IMR-90 (cell line): ENCODE measurements at regions not wholly inside any gene's neighbourhood (a gene's known extent, or its start where the extent isn't known, plus 50 kb on each side); places are given as distances from the start of the nearest gene placed in this dataset.
"Not testable (repeated sequence)": the region's sequence is repeated elsewhere in the genome, so short reads cannot be mapped to it uniquely, and the experiment has no call there.

Experiments
- ATAC-seq: fragments of 200-7000 bp; cut with Tn5 transposase; 2 replicates; pipeline ENCODE4 v1.9.1; 2020; ENCODE audit warnings: low read depth, mild to moderate bottlenecking, moderate library complexity
- BruUV-seq: library from RNA; stranded (reverse); fragments of 400-500 nt; replicated peaks from 2 replicates; lab custom pipeline; 2021; lab: Mats Ljungman, UMichigan
- CTCF ChIA-PET: fragments of 300-600 bp; formaldehyde crosslinking; extraction: SDS; loops from one replicate; lab custom pipeline; 2021; ENCODE audit warnings: antibody characterized with exemption; lab: Yijun Ruan, JAX
- POLR2A ChIA-PET: fragments of 300-600 bp; sonication (Branson Sonifier 250); formaldehyde crosslinking; loops from one replicate; lab custom pipeline; 2022; ENCODE audit warnings: antibody characterized with exemption; ENCODE audit not compliant: unreplicated experiment; lab: Charles Lee
- DNase-seq: peaks from one replicate; pipeline ENCODE4 v3.0.0; 2013
- H2AFZ ChIP-seq: replicated peaks from 2 replicates; pipeline ENCODE3; 2013; ENCODE audit warnings: low read length, mild to moderate bottlenecking; ENCODE audit not compliant: poor library complexity
- H2AK5ac ChIP-seq: 2 replicates; pipeline ENCODE4 v1.6.1; 2013; ENCODE audit warnings: low read depth, low read length, inconsistent platforms
- H2AK9ac ChIP-seq: replicated peaks from 2 replicates; pipeline ENCODE3; 2013; ENCODE audit warnings: mild to moderate bottlenecking, low read depth, low read length, moderate library complexity; ENCODE audit not compliant: poor library complexity
- H2BK120ac ChIP-seq: 2 replicates; pipeline ENCODE4 v1.6.1; 2013; ENCODE audit warnings: low read depth, low read length, inconsistent platforms
- H2BK15ac ChIP-seq: 3 replicates; pipeline ENCODE4 v1.6.1; 2013; ENCODE audit warnings: low read depth, low read length, inconsistent platforms
- H2BK20ac ChIP-seq: 2 replicates; pipeline ENCODE4 v1.6.1; 2013; ENCODE audit warnings: low read depth, mild to moderate bottlenecking, inconsistent platforms, low read length, moderate library complexity
- H2BK5ac ChIP-seq: 2 replicates; pipeline ENCODE4 v1.6.1; 2013; ENCODE audit warnings: mild to moderate bottlenecking, low read depth, low read length, inconsistent platforms; ENCODE audit not compliant: poor library complexity, severe bottlenecking
- H3K14ac ChIP-seq: replicated peaks from 2 replicates; pipeline ENCODE4 v1.6.1; 2013; ENCODE audit warnings: low read depth, low read length, inconsistent platforms
- H3K18ac ChIP-seq: 2 replicates; pipeline ENCODE4 v1.6.1; 2013; ENCODE audit warnings: low read depth, low read length, control low read depth
- H3K23ac ChIP-seq: 2 replicates; pipeline ENCODE4 v1.6.1; 2013; ENCODE audit warnings: low read depth, low read length, inconsistent platforms
- H3K27ac ChIP-seq: 2 replicates; pipeline ENCODE4 v1.5.1; 2013; ENCODE audit warnings: mild to moderate bottlenecking, control low read depth, low read length; ENCODE audit not compliant: insufficient read depth
- H3K27me3 ChIP-seq: 2 replicates; pipeline ENCODE4 v1.6.1; 2013; ENCODE audit warnings: low read length; ENCODE audit not compliant: control insufficient read depth, insufficient read depth
- H3K36me3 ChIP-seq: 2 replicates; pipeline ENCODE4 v1.6.1; 2013; ENCODE audit warnings: low read length, mixed read lengths; ENCODE audit not compliant: control insufficient read depth, insufficient read depth
- H3K4ac ChIP-seq: 2 replicates; pipeline ENCODE4 v1.6.1; 2013; ENCODE audit warnings: low read depth, low read length, inconsistent platforms
- H3K4me1 ChIP-seq: 2 replicates; pipeline ENCODE4 v1.6.1; 2013; ENCODE audit warnings: low read length, mixed read lengths; ENCODE audit not compliant: control insufficient read depth, insufficient read depth
- H3K4me2 ChIP-seq: 2 replicates; pipeline ENCODE4 v1.6.1; 2013; ENCODE audit warnings: low read depth, mild to moderate bottlenecking, control low read depth, low read length, moderate library complexity
- H3K4me3 ChIP-seq: 2 replicates; pipeline ENCODE4 v1.5.1; 2013; ENCODE audit warnings: low read depth, mild to moderate bottlenecking, control low read depth, low read length, moderate library complexity; ENCODE audit not compliant: insufficient read depth
- H3K56ac ChIP-seq: 2 replicates; pipeline ENCODE4 v1.6.1; 2013; ENCODE audit warnings: low read length, inconsistent platforms; ENCODE audit not compliant: insufficient read depth; ENCODE audit errors: extremely low read depth
- H3K79me1 ChIP-seq, 2 experiments: 2 replicates each; pipeline ENCODE4 v1.6.1; 2013; ENCODE audit warnings: low read length in 2 of 2, inconsistent platforms in 1 of 2, low read depth in 1 of 2
- H3K9ac ChIP-seq: 2 replicates; pipeline ENCODE4 v1.6.1; 2013; ENCODE audit warnings: low read depth, low read length, control low read depth
- H3K9me1 ChIP-seq: 2 replicates; pipeline ENCODE4 v1.6.1; 2013; ENCODE audit warnings: low read length, inconsistent platforms; ENCODE audit not compliant: insufficient read depth
- H3K9me3 ChIP-seq: 2 replicates; pipeline ENCODE4 v1.6.1; 2013; ENCODE audit warnings: low read length; ENCODE audit not compliant: control insufficient read depth, insufficient read depth
- H4K20me1 ChIP-seq: 2 replicates; pipeline ENCODE4 v1.6.1; 2013; ENCODE audit warnings: low read length, inconsistent platforms; ENCODE audit not compliant: insufficient read depth
- H4K5ac ChIP-seq: 2 replicates; pipeline ENCODE4 v1.6.1; 2013; ENCODE audit warnings: mild to moderate bottlenecking, low read depth, low read length, control low read depth
- H4K8ac ChIP-seq, 2 experiments: 2 replicates each; pipeline ENCODE4 v1.6.1; 2013; ENCODE audit warnings: low read depth in 2 of 2, low read length in 2 of 2, control low read depth in 1 of 2, inconsistent platforms in 1 of 2
- H4K91ac ChIP-seq: 2 replicates; pipeline ENCODE4 v1.6.1; 2013; ENCODE audit warnings: low read depth, low read length, inconsistent platforms; ENCODE audit not compliant: insufficient read depth
- MAFK ChIP-seq: IDR thresholded peaks from 2 replicates; pipeline ENCODE4 v1.6.1; 2012; ENCODE audit warnings: low read depth, low read length, improper control_type of control experiment
- WGBS, 2 experiments: methylation state at CpG; one replicate each; pipeline versions ENCODE4 v1.1.5 to v1.1.7; 2013; ENCODE audit warnings: missing lambda C conversion rate in 2 of 2; ENCODE audit not compliant: insufficient read length in 1 of 2; ENCODE audit errors: extremely low coverage in 2 of 2; 5-methylcytosine and 5-hydroxymethylcytosine counted together
- dilution Hi-C: fragments of 300-500 bp; cut with HindIII; formaldehyde crosslinking; loops from one replicate; pipeline ENCODE4 v1.14.3; 2018; ENCODE audit warnings: low sequenced_read_pairs; ENCODE audit not compliant: unreplicated experiment
- in situ Hi-C: fragments of 300-500 bp; cut with MboI; formaldehyde crosslinking; loops from 3 replicates; pipeline ENCODE4 v1.14.3; 2019; ENCODE audit warnings: low sequenced_read_pairs, inconsistent platforms, mixed read lengths
- intact Hi-C: fragments of 100-400 bp; cut with micrococcal nuclease; formaldehyde crosslinking; loops from 2 replicates; pipeline ENCODE4 v1.10.0; 2022

GRCh38 chr15:26114128-26114527 lies 251.0 kb upstream of the ATP10A start:
- H3K9me1 ChIP-seq, H2BK15ac ChIP-seq, H2BK120ac ChIP-seq, H4K20me1 ChIP-seq, H3K23ac ChIP-seq, DNase-seq, H3K4ac ChIP-seq, H2BK5ac ChIP-seq, CTCF ChIA-PET, intact Hi-C loops, H3K79me1 ChIP-seq, H4K8ac ChIP-seq, H4K91ac ChIP-seq, H3K27ac ChIP-seq, H2AFZ ChIP-seq, H3K4me2 ChIP-seq, H3K36me3 ChIP-seq, H3K9me3 ChIP-seq, H3K18ac ChIP-seq, H3K27me3 ChIP-seq, in situ Hi-C loops, POLR2A ChIA-PET, H3K4me3 ChIP-seq, H3K56ac ChIP-seq, H2BK20ac ChIP-seq, H3K9ac ChIP-seq, H2AK5ac ChIP-seq, H2AK9ac ChIP-seq, BruUV-seq, ATAC-seq, H4K5ac ChIP-seq, dilution Hi-C loops, H3K14ac ChIP-seq, H3K4me1 ChIP-seq: not testable (repeated sequence)
- peak; percentile 27 for TF ChIP-seq MAFK
- 50% methylated on average over 5 of the region's 8 CpGs; no CpG with 5 or more reads in 1 of the 2 experiments for WGBS, 2 experiments
